ENCODE measurements at regions not wholly inside any gene's neighbourhood (a gene's known extent, or its start where the extent isn't known, plus 50 kb on each side); places are given as distances from the start of the nearest gene placed in this dataset.

DNA sequence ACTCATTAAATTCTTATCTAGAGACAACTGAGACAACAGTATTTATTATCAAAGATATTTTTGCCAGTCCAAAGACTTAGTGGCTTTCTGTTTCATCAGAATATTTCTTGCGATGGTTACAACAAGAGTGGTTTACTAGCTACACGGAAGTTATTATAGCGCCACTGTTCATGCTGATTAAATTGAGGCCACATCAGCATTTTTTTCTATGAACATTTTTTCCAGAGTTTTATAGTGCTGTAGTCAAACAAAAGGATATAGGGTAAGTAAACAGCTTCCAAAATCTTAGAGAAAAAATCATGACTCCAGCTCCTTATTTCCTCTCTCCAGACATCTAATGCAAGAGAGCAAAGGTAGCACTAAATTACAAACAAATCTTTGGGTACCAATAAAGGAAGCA, 1264.4 kb downstream of the ZPLD1 start:
- Histone ChIP-seq H3K27me3 (no peaks in the 10 kb centered on the region), H3K4me3 (no peak overlapping the region), H3K27ac (no peak overlapping the region), H3K9me3 (no peaks in the 10 kb centered on the region), H3K36me3 (no peaks in the 10 kb centered on the region), H3K4me1 (no peaks in the 10 kb centered on the region)
- no peak for ATAC-seq
- intact Hi-C loops (cut with DNase I) = no loop called here
- TF ChIP-seq, protein P1, sequence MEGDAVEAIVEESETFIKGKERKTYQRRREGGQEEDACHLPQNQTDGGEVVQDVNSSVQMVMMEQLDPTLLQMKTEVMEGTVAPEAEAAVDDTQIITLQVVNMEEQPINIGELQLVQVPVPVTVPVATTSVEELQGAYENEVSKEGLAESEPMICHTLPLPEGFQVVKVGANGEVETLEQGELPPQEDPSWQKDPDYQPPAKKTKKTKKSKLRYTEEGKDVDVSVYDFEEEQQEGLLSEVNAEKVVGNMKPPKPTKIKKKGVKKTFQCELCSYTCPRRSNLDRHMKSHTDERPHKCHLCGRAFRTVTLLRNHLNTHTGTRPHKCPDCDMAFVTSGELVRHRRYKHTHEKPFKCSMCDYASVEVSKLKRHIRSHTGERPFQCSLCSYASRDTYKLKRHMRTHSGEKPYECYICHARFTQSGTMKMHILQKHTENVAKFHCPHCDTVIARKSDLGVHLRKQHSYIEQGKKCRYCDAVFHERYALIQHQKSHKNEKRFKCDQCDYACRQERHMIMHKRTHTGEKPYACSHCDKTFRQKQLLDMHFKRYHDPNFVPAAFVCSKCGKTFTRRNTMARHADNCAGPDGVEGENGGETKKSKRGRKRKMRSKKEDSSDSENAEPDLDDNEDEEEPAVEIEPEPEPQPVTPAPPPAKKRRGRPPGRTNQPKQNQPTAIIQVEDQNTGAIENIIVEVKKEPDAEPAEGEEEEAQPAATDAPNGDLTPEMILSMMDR (IDR thresholded peaks at IDR 0.05) = no peak
- no peak for DNase-seq

- Histone ChIP-seq H3K9me3 (no peaks in the 10 kb centered on the region), H3K27ac (no peak overlapping the region), H3K36me3 (no peaks in the 10 kb centered on the region), H3K4me3 (no peak overlapping the region), H3K27me3 (no peaks in the 10 kb centered on the region), H3K4me1 (no peaks in the 10 kb centered on the region)
- TF ChIP-seq, protein P1 (IDR thresholded peaks at IDR 0.05) = no peak
- intact Hi-C loops (cut with DNase I) = no loop called here
- no peak for DNase-seq
- ATAC-seq = no peak
Measured at GRCh38 chr3:103705641-103706040, 1270.8 kb downstream of the ZPLD1 start.

DNA sequence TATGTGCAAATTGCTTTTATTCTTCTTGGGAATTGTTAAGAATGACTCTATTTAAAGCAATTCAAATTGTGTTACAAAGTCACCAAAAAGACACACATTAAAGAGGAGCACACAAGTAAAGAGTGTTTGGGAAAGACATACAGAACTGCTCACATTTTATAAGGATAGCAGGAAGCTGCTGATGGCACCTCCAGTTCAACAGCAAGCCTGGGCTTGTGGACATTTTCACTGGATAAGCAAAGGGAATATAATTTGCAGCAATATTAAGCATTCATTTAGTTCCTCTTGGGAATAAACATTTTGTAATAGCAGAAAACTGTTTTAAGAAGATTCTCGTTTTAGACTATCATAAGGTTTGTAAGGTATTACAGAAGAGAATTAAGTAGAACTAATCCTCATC, 1271.9 kb downstream of the ZPLD1 start:
- intact Hi-C loops (cut with DNase I) = no loop called here
- H3K27ac ChIP-seq = no peak overlapping the region
- H3K36me3 ChIP-seq = no peaks in the 10 kb centered on the region
- no peaks in the 10 kb centered on the region for H3K4me1 ChIP-seq
- ATAC-seq = no peak
- no peaks in the 10 kb centered on the region for H3K9me3 ChIP-seq
- TF ChIP-seq, protein P1 (IDR thresholded peaks at IDR 0.05) = no peak
- H3K27me3 ChIP-seq = no peaks in the 10 kb centered on the region
- no peak for DNase-seq
- H3K4me3 ChIP-seq = no peak overlapping the region

GRCh38 chr3:103711670-103712069, 1276.9 kb downstream of the ZPLD1 start:
- Histone ChIP-seq H3K9me3 (no peaks in the 10 kb centered on the region), H3K4me1 (no peaks in the 10 kb centered on the region), H3K27me3 (no peaks in the 10 kb centered on the region), H3K27ac (no peak overlapping the region), H3K36me3 (no peaks in the 10 kb centered on the region), H3K4me3 (no peak overlapping the region)
- DNase-seq (no peak), ATAC-seq (no peak)
- intact Hi-C loops (cut with DNase I) = no loop called here
- TF ChIP-seq, protein P1 (IDR thresholded peaks at IDR 0.05) = no peak

DNA sequence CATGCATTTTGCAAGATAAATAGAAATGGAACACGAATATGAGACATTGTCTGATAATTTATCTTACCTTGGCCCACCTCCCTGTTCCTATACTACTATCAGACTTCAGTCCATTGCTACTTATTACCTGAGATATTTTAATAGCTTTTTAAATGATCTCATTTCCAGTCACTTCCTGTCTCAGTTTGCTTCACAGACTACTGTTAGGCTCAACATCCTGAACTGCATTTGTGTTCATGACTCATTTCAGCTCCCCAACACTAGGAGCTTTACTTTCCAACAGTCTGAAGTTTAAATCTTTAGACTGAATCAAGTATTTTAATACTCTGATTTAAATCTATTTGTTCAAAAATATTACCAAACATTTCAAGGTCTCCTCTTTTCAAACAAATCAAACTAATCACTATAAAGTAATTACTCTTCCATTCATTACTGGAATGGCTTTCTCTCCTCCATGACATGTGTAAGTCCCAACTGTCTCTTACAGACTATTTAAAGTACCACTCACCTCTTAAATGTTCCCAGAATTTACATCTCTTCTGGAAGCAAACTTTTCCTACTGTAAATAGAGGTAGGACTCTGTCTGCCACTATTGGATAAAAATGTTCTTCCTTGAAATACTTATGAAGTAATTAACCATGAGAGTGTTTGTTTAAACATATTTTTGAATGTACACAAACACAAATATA, 1277.6 kb downstream of the ZPLD1 start:
- intact Hi-C loops (cut with DNase I) = no loop called here
- DNase-seq = no peak
- TF ChIP-seq, protein P1 (IDR thresholded peaks at IDR 0.05) = no peak
- H3K9me3 ChIP-seq = no peaks in the 10 kb centered on the region
- H3K4me1 ChIP-seq = no peaks in the 10 kb centered on the region
- ATAC-seq = no peak
- no peak overlapping the region for H3K27ac ChIP-seq
- no peaks in the 10 kb centered on the region for H3K27me3 ChIP-seq
- no peaks in the 10 kb centered on the region for H3K36me3 ChIP-seq
- no peak overlapping the region for H3K4me3 ChIP-seq

DNA sequence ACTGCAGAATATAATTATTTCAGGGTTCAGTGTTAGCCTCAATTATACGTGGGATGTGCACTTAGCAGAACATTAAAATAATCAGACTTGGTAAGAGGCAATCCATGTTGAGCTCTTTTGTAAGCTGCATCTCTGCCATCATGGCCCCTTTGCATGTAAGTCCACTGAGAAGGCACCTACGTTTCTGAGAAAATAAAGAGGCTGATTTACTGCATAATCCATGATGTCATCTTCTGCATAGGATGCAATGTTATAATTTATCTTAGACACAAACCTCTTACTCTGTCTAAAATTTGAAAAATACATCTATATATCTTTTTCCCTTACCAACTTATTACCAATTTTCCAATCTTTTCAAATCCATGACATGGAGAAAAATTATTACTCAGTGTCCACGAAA, 1294.7 kb downstream of the ZPLD1 start:
- Histone ChIP-seq H3K27ac (no peak overlapping the region), H3K36me3 (no peaks in the 10 kb centered on the region), H3K27me3 (no peaks in the 10 kb centered on the region), H3K4me1 (no peaks in the 10 kb centered on the region), H3K9me3 (no peaks in the 10 kb centered on the region), H3K4me3 (no peak overlapping the region)
- TF ChIP-seq, protein P1 (IDR thresholded peaks at IDR 0.05) = no peak
- DNase-seq (no peak), ATAC-seq (no peak)
- intact Hi-C loops (cut with DNase I) = no loop called here

Measured in upper lobe of right lung (tissue), 1 donor.